Lower leg skin (tissue), 4 donors: ENCODE measurements at regions not wholly inside any gene's neighbourhood (a gene's known extent, or its start where the extent isn't known, plus 50 kb on each side); places are given as distances from the start of the nearest gene placed in this dataset.

Experiments
- DNase-seq, 2 donors: peaks; one replicate each; pipeline ENCODE4 v3.0.0-alpha.2; 2019; ENCODE audit warnings: low spot score in 2 of 2
- H3K4me3 ChIP-seq: fragments of 200-600 bp; sonication (generic); 2 replicates; pipeline ENCODE4 v1.5.1; 2017; ENCODE audit warnings: mild to moderate bottlenecking, low read depth; ENCODE audit not compliant: poor library complexity, severe bottlenecking
- CTCF ChIP-seq, 3 donors: fragments of 450-650 bp; IDR thresholded peaks; one replicate each; pipeline ENCODE4 v1.5.1; 2016; ENCODE audit warnings: antibody characterized with exemption in 3 of 3, mild to moderate bottlenecking in 3 of 3, moderate library complexity in 2 of 3
- POLR2A ChIP-seq, 2 donors: fragments of 450-650 bp; IDR thresholded peaks; one replicate each; pipeline ENCODE4 v1.6.1; 2016 to 2017; ENCODE audit warnings: antibody characterized with exemption in 2 of 2, mild to moderate bottlenecking in 1 of 2, moderate library complexity in 1 of 2
- WGBS, 2 donors: methylation state at CpG; one replicate each; pipeline ENCODE4 v1.1.5; 2018; 5-methylcytosine and 5-hydroxymethylcytosine counted together
- intact Hi-C: fragments of 100-400 bp; cut with DNase I; formaldehyde crosslinking; loops from one replicate; pipeline ENCODE4 v1.15.0; 2023; ENCODE audit warnings: low total_unique reads

GRCh38 chr20:24823989-24824693, 124.9 kb upstream of the CST7 start:
- TF ChIP-seq POLR2A (IDR thresholded peaks at IDR 0.05) (no peak), CTCF (IDR thresholded peaks at IDR 0.05) (no peak)
- intact Hi-C loops, result no loop called here
- peak in 1 of 2 donors; percentile 74 for DNase-seq
- no peak overlapping the region for H3K4me3 ChIP-seq
- 70 to 72% methylated on average over 13 of the region's 13 CpGs for WGBS, 2 donors

GRCh38 chr20:24825591-24825990, 123.5 kb upstream of the CST7 start:
- WGBS, 2 donors, result 93 to 95% methylated on average over 6 of the region's 6 CpGs
- intact Hi-C loops, result no loop called here
- peak in 1 of 2 donors; percentile 73 for DNase-seq
- TF ChIP-seq CTCF (IDR thresholded peaks at IDR 0.05) (no peak), POLR2A (IDR thresholded peaks at IDR 0.05) (no peak)
- no peak overlapping the region for H3K4me3 ChIP-seq

- no peak for DNase-seq
- intact Hi-C loops, result no loop called here
- no peak overlapping the region for H3K4me3 ChIP-seq
- no peak for TF ChIP-seq POLR2A (IDR thresholded peaks at IDR 0.05)
- no peak for TF ChIP-seq CTCF (IDR thresholded peaks at IDR 0.05)
- 77 to 80% methylated on average over 6 of the region's 6 CpGs for WGBS, 2 donors
Measured at GRCh38 chr20:24827603-24828295, 121.3 kb upstream of the CST7 start.

- DNase-seq, result peak in 1 of 2 donors; percentile 61
- intact Hi-C loops, result no loop called here
- WGBS, 2 donors, result 81 to 82% methylated on average over 8 of the region's 8 CpGs
- H3K4me3 ChIP-seq, result no peak overlapping the region
- TF ChIP-seq POLR2A (IDR thresholded peaks at IDR 0.05) (no peak), CTCF (IDR thresholded peaks at IDR 0.05) (no peak)
Measured at GRCh38 chr20:24828992-24829648, 119.9 kb upstream of the CST7 start.

GRCh38 chr20:24829649-24830370, 119.3 kb upstream of the CST7 start:
- no peak overlapping the region for H3K4me3 ChIP-seq
- peak in 1 of 2 donors; percentile 60 for DNase-seq
- WGBS, 2 donors, result 49 to 61% methylated on average over 4 of the region's 5 CpGs
- TF ChIP-seq CTCF (IDR thresholded peaks at IDR 0.05), result no peak
- no peak for TF ChIP-seq POLR2A (IDR thresholded peaks at IDR 0.05)
- intact Hi-C loops, result no loop called here
